Mucosa of descending colon (tissue), 3 donors: ENCODE measurements at regions not wholly inside any gene's neighbourhood (a gene's known extent, or its start where the extent isn't known, plus 50 kb on each side); places are given as distances from the start of the nearest gene placed in this dataset.
A peak's percentile ranks its signal among the peaks of the same experiment; 100 is the strongest.

Experiments
- ATAC-seq: fragments of 200-7000 bp; cut with Tn5 transposase; one replicate; pipeline ENCODE4 v1.9.1; 2020; ENCODE audit warnings: mild to moderate bottlenecking, moderate library complexity
- DNase-seq, 3 donors: peaks; one replicate each; pipeline ENCODE4 v3.0.0-alpha.2; 2020
- H3K36me3 ChIP-seq: fragments of 200-600 bp; one replicate; pipeline ENCODE4 v1.8.0; 2021; ENCODE audit warnings: low read depth, mild to moderate bottlenecking
- H3K4me1 ChIP-seq: fragments of 200-600 bp; one replicate; pipeline ENCODE4 v1.8.0; 2021; ENCODE audit warnings: low read depth, mild to moderate bottlenecking
- H3K4me3 ChIP-seq: fragments of 200-600 bp; one replicate; pipeline ENCODE4 v1.8.0; 2021; ENCODE audit warnings: mild to moderate bottlenecking
- H3K9me3 ChIP-seq: fragments of 200-600 bp; one replicate; pipeline ENCODE4 v1.8.0; 2021; ENCODE audit warnings: mild to moderate bottlenecking
- CTCF ChIP-seq: fragments of 200-600 bp; IDR thresholded peaks from one replicate; pipeline ENCODE4 v1.8.0; 2022; ENCODE audit warnings: antibody characterized with exemption, mild to moderate bottlenecking
- intact Hi-C, 2 donors: fragments of 100-400 bp; cut with DNase I in 1 of 2; cut with micrococcal nuclease in 1 of 2; formaldehyde crosslinking; loops; one replicate each; pipeline versions ENCODE4 v1.11.0 to v1.11.1; 2022; cut with DNase I, micrococcal nuclease
- donor health status: DM: no; HTN: no; CAD: no; lungs with moderate emphysema.
- donor health status: DM: no; HTN: no; CAD: no.
- donor health status: DM: no; HTN: yes; CAD: no.

GRCh38 chr3:146382386-146382785 is 87.0 kb downstream of the PLSCR2 start:
- DNase-seq (peak in 2 of 3 donors; percentile 44 to 60), ATAC-seq (peak; percentile 73)

GRCh38 chr3:146380046-146380445 is 89.3 kb downstream of the PLSCR2 start:
- Histone ChIP-seq H3K9me3 (no peaks in the 10 kb centered on the region), H3K4me3 (no peak overlapping the region), H3K36me3 (no peaks in the 10 kb centered on the region), H3K4me1 (no peaks in the 10 kb centered on the region)
- intact Hi-C loops = no loop called here
- DNase-seq (no peak), ATAC-seq (peak; percentile 91)
- no peak for TF ChIP-seq CTCF

More at GRCh38 chr3:146382386-146382785, 87.0 kb downstream of the PLSCR2 start:
- TF ChIP-seq CTCF = no peak
- Histone ChIP-seq H3K4me1 (no peaks in the 10 kb centered on the region), H3K36me3 (no peaks in the 10 kb centered on the region), H3K4me3 (no peak overlapping the region), H3K9me3 (no peaks in the 10 kb centered on the region)
- intact Hi-C loops = no loop called here

GRCh38 chr3:146375219-146375618 is 94.1 kb downstream of the PLSCR2 start:
- no peaks in the 10 kb centered on the region for H3K4me1 ChIP-seq
- no peak for TF ChIP-seq CTCF
- intact Hi-C loops = no loop called here
- H3K36me3 ChIP-seq = no peaks in the 10 kb centered on the region
- DNase-seq (no peak), ATAC-seq (no peak)
- H3K9me3 ChIP-seq = no peaks in the 10 kb centered on the region
- no peak overlapping the region for H3K4me3 ChIP-seq

GRCh38 chr3:146374146-146374545 is 95.2 kb downstream of the PLSCR2 start:
- intact Hi-C loops = no loop called here

GRCh38 chr3:146371902-146372301 is 97.5 kb downstream of the PLSCR2 start:
- ATAC-seq = no peak
- Histone ChIP-seq H3K36me3 (no peaks in the 10 kb centered on the region), H3K4me1 (no peaks in the 10 kb centered on the region), H3K9me3 (no peaks in the 10 kb centered on the region), H3K4me3 (no peak overlapping the region)
- no peak for TF ChIP-seq CTCF
- intact Hi-C loops = no loop called here
- no peak for DNase-seq

More at GRCh38 chr3:146374146-146374545, 95.2 kb downstream of the PLSCR2 start:
- no peaks in the 10 kb centered on the region for H3K36me3 ChIP-seq
- H3K9me3 ChIP-seq = no peaks in the 10 kb centered on the region
- H3K4me1 ChIP-seq = no peaks in the 10 kb centered on the region
- DNase-seq = no peak
- TF ChIP-seq CTCF = no peak
- H3K4me3 ChIP-seq = no peak overlapping the region
- no peak for ATAC-seq

- DNase-seq (no peak), ATAC-seq (peak; percentile 79)
- no peaks in the 10 kb centered on the region for H3K4me1 ChIP-seq
- no peaks in the 10 kb centered on the region for H3K9me3 ChIP-seq
- intact Hi-C loops = no loop called here
- H3K4me3 ChIP-seq = no peak overlapping the region
- no peaks in the 10 kb centered on the region for H3K36me3 ChIP-seq
- TF ChIP-seq CTCF = no peak
Observed at GRCh38 chr3:146368882-146369523, 100.4 kb downstream of the PLSCR2 start.
